ENCODE measurements at regions not wholly inside any gene's neighbourhood (a gene's known extent, or its start where the extent isn't known, plus 50 kb on each side); places are given as distances from the start of the nearest gene placed in this dataset.

- H2AFZ ChIP-seq (ENCODE audit: low read length) = no peak overlapping the region
- H3K4me1 ChIP-seq (ENCODE audit: insufficient read depth, low read length) = peaks cover 13% of the 10 kb centered on the region
- H3K4me2 ChIP-seq (ENCODE audit: low read depth, low read length) = no peak overlapping the region; the same call in 1 of the 2 replicates
- WGBS (ENCODE audit: low lambda C conversion rate) = 54% methylated on average over 3 of the region's 5 CpGs
- no peaks in the 10 kb centered on the region for H3K9me3 ChIP-seq (ENCODE audit: low read length)
- ChIA-PET POLR2A (no interaction called here), CTCF (ENCODE audit: low intra/inter-chr PET ratio, low total read pairs) (no interaction called here)
- no peaks in the 10 kb centered on the region for H3K36me3 ChIP-seq (replicated peaks in 1 of 2; ENCODE audit: control insufficient read depth in 1 of 2, insufficient read depth in 2 of 2, low read length in 2 of 2)
- DNase-seq (ENCODE audit: low spot score) (no peak), FAIRE-seq (no peak), ATAC-seq (no peak; the same call in 2 of the 3 replicates)
- BruUV-seq (replicated peaks) = no TSS peak
- H3K9ac ChIP-seq (ENCODE audit: insufficient read depth, low read depth, low read length) = no peak overlapping the region
- no peak overlapping the region for H3K27ac ChIP-seq (ENCODE audit: extremely low read length, insufficient read depth, low read length)
- TF ChIP-seq MYPOP (CRISPR knock-in tag; IDR thresholded peaks at IDR 0.05) = no peak
- no peak for TF ChIP-seq FIP1L1 (IDR thresholded peaks at IDR 0.05; ENCODE audit: borderline replicate concordance, insufficient read depth, low read depth, low read length)
- TF ChIP-seq SP2 (CRISPR knock-in tag; IDR thresholded peaks at IDR 0.05) = no peak
- no peak for TF ChIP-seq ZNF841 (CRISPR knock-in tag; IDR thresholded peaks at IDR 0.05; ENCODE audit: borderline replicate concordance)
- no peak for TF ChIP-seq AKNA (CRISPR knock-in tag; IDR thresholded peaks at IDR 0.05; ENCODE audit: borderline replicate concordance)
- no peak for TF ChIP-seq CBFB (CRISPR knock-in tag; IDR thresholded peaks at IDR 0.05)
- no peak for TF ChIP-seq ASH2L (IDR thresholded peaks at IDR 0.05; ENCODE audit: insufficient read length, low read depth, low read length)
- no peak for TF ChIP-seq BRF2 (CRISPR knock-in tag; IDR thresholded peaks at IDR 0.05)
- no peak for TF ChIP-seq ZNF709 (CRISPR knock-in tag; IDR thresholded peaks at IDR 0.05)
- TF ChIP-seq NFATC3 (CRISPR knock-in tag; IDR thresholded peaks at IDR 0.05) = no peak
- H3K27me3 ChIP-seq (ENCODE audit: control insufficient read depth in 1 of 2, insufficient read depth in 2 of 2, low read length in 2 of 2) = no peaks in the 10 kb centered on the region
- in situ Hi-C loops (cut with HindIII; ENCODE audit: extremely low pct_ligation_motif_present, low pct_unique_long_range_greater_than_20kb) (no loop called here), intact Hi-C loops (cut with micrococcal nuclease; ENCODE audit: unreplicated experiment) (no loop called here)
- H3K4me3 ChIP-seq (replicated peaks in 1 of 3; ENCODE audit: insufficient read depth in 1 of 3, low read depth in 2 of 3, low read length in 3 of 3) = no peak overlapping the region
- H4K20me1 ChIP-seq (ENCODE audit: insufficient read depth, low read length) = no peaks in the 10 kb centered on the region
- H3K79me2 ChIP-seq (ENCODE audit: insufficient read depth, low read length) = no peaks in the 10 kb centered on the region
Measured at GRCh38 chr9:785997-786396, 55.5 kb upstream of the DMRT1 start.

Data from HepG2 (cell line).